GM18951 (cell line): ENCODE measurements at regions not wholly inside any gene's neighbourhood (a gene's known extent, or its start where the extent isn't known, plus 50 kb on each side); places are given as distances from the start of the nearest gene placed in this dataset.

Source experiments
- POLR2A ChIP-seq: IDR thresholded peaks from 4 replicates; pipeline ENCODE4 v1.6.1; 2011; ENCODE audit warnings: mild to moderate bottlenecking; ENCODE audit not compliant: insufficient read length, insufficient read depth; ENCODE audit errors: extremely low read depth
- in situ Hi-C: fragments of 300-500 bp; cut with MboI; formaldehyde crosslinking; loops from one replicate; pipeline ENCODE4 v1.12.0; 2022; ENCODE audit warnings: low sequenced_read_pairs, mixed read lengths, inconsistent platforms; ENCODE audit not compliant: unreplicated experiment

- no peak for TF ChIP-seq POLR2A
Measured at GRCh38 chr2:104476075-104476474, 377.8 kb upstream of the POU3F3 start.

GRCh38 chr2:104476563-104476988 is 377.3 kb upstream of the POU3F3 start:
- in situ Hi-C loops, result no loop called here
- TF ChIP-seq POLR2A, result no peak

More at GRCh38 chr2:104476075-104476474, 377.8 kb upstream of the POU3F3 start:
- in situ Hi-C loops, result no loop called here

- in situ Hi-C loops, result no loop called here
- no peak for TF ChIP-seq POLR2A
Measured at GRCh38 chr2:104481341-104481740, 372.6 kb upstream of the POU3F3 start.

GRCh38 chr2:104487366-104487765 is 366.5 kb upstream of the POU3F3 start:
- no peak for TF ChIP-seq POLR2A
- in situ Hi-C loops, result no loop called here

- TF ChIP-seq POLR2A, result no peak
- in situ Hi-C loops, result no loop called here
Measured at GRCh38 chr2:104493698-104494097, 360.2 kb upstream of the POU3F3 start.

GRCh38 chr2:104501342-104501741 is 352.6 kb upstream of the POU3F3 start:
- in situ Hi-C loops, result no loop called here
- no peak for TF ChIP-seq POLR2A

- no peak for TF ChIP-seq POLR2A
- in situ Hi-C loops, result no loop called here
Measured at GRCh38 chr2:104501929-104502328, 352.0 kb upstream of the POU3F3 start.

GRCh38 chr2:104502901-104503300 is 351.0 kb upstream of the POU3F3 start:
- TF ChIP-seq POLR2A, result no peak
- in situ Hi-C loops, result no loop called here

GRCh38 chr2:104504331-104505073 is 349.4 kb upstream of the POU3F3 start:
- TF ChIP-seq POLR2A, result no peak
- in situ Hi-C loops, result no loop called here

GRCh38 chr2:104518256-104518655 is 335.7 kb upstream of the POU3F3 start:
- TF ChIP-seq POLR2A, result no peak
- in situ Hi-C loops, result no loop called here

- no peak for TF ChIP-seq POLR2A
- in situ Hi-C loops, result no loop called here
Measured at GRCh38 chr2:104521247-104521646, 332.7 kb upstream of the POU3F3 start.

GRCh38 chr2:104523921-104524320 is 330.0 kb upstream of the POU3F3 start:
- in situ Hi-C loops, result no loop called here
- TF ChIP-seq POLR2A, result no peak

- TF ChIP-seq POLR2A, result no peak
- in situ Hi-C loops, result no loop called here
Measured at GRCh38 chr2:104528101-104528500, 325.8 kb upstream of the POU3F3 start.

- no peak for TF ChIP-seq POLR2A
- in situ Hi-C loops, result no loop called here
Measured at GRCh38 chr2:104531122-104531521, 322.8 kb upstream of the POU3F3 start.
